Stomach (tissue), 4 donors: ENCODE measurements at regions not wholly inside any gene's neighbourhood (a gene's known extent, or its start where the extent isn't known, plus 50 kb on each side); places are given as distances from the start of the nearest gene placed in this dataset.

Experiments used
- EP300 ChIP-seq: sonication (generic); formaldehyde crosslinking; IDR thresholded peaks from one replicate; pipeline ENCODE4 v1.6.1; 2017; ENCODE audit warnings: antibody characterized with exemption
- POLR2A ChIP-seq, 4 donors: fragments of 450-650 bp; IDR thresholded peaks; one replicate each; pipeline ENCODE4 v1.6.1; 2016; ENCODE audit warnings: antibody characterized with exemption in 4 of 4, control low read depth in 2 of 4, mild to moderate bottlenecking in 1 of 4, moderate library complexity in 1 of 4
- POLR2AphosphoS5 ChIP-seq, 3 donors: sonication (generic); formaldehyde crosslinking; IDR thresholded peaks; one replicate each; pipeline ENCODE4 v1.6.1; 2016; ENCODE audit warnings: antibody characterized with exemption in 3 of 3
- TF ChIP-seq, protein P1 (sequence below), 7 experiments: fragments of 450-650 bp in 4 of 7; fragments of 200-600 bp in 3 of 7; sonication (generic) in 3 of 7; IDR thresholded peaks; one replicate each; pipeline ENCODE4 v1.5.1; 2016 to 2019; ENCODE audit warnings: antibody characterized with exemption in 7 of 7, control low read depth in 2 of 7, mild to moderate bottlenecking in 1 of 7

DNA sequence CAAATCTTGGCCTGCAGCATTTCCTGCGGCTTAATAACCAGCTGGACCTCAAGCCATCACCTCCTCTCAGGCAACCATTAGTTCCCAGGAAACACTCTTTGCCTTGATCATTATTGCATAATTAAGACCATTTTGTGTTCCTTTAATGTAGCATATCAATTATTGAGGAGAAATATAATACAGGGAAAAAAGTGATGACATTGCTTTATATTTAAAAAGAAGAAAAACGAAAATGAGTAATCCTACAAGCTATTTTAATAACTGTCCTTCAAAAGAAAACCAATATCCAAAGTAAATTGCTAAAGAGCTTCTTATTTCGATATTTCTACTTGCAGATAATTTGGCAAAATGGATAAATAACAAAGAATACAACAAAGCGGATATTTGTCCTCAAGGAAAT, 1084.7 kb downstream of the EFNB2 start:
- TF ChIP-seq, protein P1, sequence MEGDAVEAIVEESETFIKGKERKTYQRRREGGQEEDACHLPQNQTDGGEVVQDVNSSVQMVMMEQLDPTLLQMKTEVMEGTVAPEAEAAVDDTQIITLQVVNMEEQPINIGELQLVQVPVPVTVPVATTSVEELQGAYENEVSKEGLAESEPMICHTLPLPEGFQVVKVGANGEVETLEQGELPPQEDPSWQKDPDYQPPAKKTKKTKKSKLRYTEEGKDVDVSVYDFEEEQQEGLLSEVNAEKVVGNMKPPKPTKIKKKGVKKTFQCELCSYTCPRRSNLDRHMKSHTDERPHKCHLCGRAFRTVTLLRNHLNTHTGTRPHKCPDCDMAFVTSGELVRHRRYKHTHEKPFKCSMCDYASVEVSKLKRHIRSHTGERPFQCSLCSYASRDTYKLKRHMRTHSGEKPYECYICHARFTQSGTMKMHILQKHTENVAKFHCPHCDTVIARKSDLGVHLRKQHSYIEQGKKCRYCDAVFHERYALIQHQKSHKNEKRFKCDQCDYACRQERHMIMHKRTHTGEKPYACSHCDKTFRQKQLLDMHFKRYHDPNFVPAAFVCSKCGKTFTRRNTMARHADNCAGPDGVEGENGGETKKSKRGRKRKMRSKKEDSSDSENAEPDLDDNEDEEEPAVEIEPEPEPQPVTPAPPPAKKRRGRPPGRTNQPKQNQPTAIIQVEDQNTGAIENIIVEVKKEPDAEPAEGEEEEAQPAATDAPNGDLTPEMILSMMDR (IDR thresholded peaks at IDR 0.05), result no peak
- no peak for TF ChIP-seq POLR2A (IDR thresholded peaks at IDR 0.05)
- no peak for TF ChIP-seq POLR2AphosphoS5 (IDR thresholded peaks at IDR 0.05)
- no peak for TF ChIP-seq EP300
